OCI-LY3 (cell line): ENCODE measurements at regions not wholly inside any gene's neighbourhood (a gene's known extent, or its start where the extent isn't known, plus 50 kb on each side); places are given as distances from the start of the nearest gene placed in this dataset.
"Not testable (repeated sequence)": the region's sequence is repeated elsewhere in the genome, so short reads cannot be mapped to it uniquely, and the experiment has no call there.

Experiments
- H2AFZ ChIP-seq: fragments of 200-600, 300-600 bp; shearing (Covaris generic); 2 replicates; pipeline ENCODE4 v1.6.0; 2014; ENCODE audit warnings: antibody characterized with exemption, low read depth, low read length
- H3K27ac ChIP-seq: fragments of 200-600, 300-600 bp; sonication (generic); 2 replicates; pipeline ENCODE4 v1.5.1; 2014; ENCODE audit warnings: mild to moderate bottlenecking, low read length, moderate library complexity, mixed read lengths
- H3K27me3 ChIP-seq: fragments of 200-600, 300-600 bp; sonication (generic); 2 replicates; pipeline ENCODE4 v1.6.1; 2014; ENCODE audit warnings: low read depth, low read length, mixed read lengths
- H3K36me3 ChIP-seq: fragments of 200-600, 300-600 bp; sonication (generic); replicated peaks from 2 replicates; pipeline ENCODE3; 2014; ENCODE audit warnings: low read depth, low read length, mixed read lengths
- H3K4me1 ChIP-seq: fragments of 300-600, 200-600 bp; sonication (generic); 2 replicates; pipeline ENCODE4 v1.6.1; 2014; ENCODE audit warnings: low read length, mixed read lengths
- H3K4me2 ChIP-seq: fragments of 200-600, 300-600 bp; sonication (generic); 2 replicates; pipeline ENCODE4 v1.6.1; 2014; ENCODE audit warnings: low read length, mixed read lengths
- H3K4me3 ChIP-seq: fragments of 300-600, 200-600 bp; sonication (generic); 2 replicates; pipeline ENCODE4 v1.5.1; 2014; ENCODE audit warnings: antibody characterized with exemption, mild to moderate bottlenecking, low read length, moderate library complexity
- H3K79me2 ChIP-seq: fragments of 300-600, 200-600 bp; shearing (Covaris generic); 2 replicates; pipeline ENCODE4 v1.6.1; 2014; ENCODE audit warnings: mild to moderate bottlenecking, low read length, mixed read lengths
- H3K9ac ChIP-seq: fragments of 300-600, 200-600 bp; shearing (Covaris generic); 2 replicates; pipeline ENCODE4 v1.6.0; 2014; ENCODE audit warnings: mild to moderate bottlenecking, low read length, moderate library complexity
- H3K9me3 ChIP-seq: fragments of 200-600, 300-600 bp; shearing (Covaris generic); 2 replicates; pipeline ENCODE4 v1.6.1; 2014; ENCODE audit warnings: low read length, mixed read lengths; ENCODE audit not compliant: insufficient read depth
- H4K20me1 ChIP-seq: fragments of 200-600, 300-600 bp; sonication (generic); 2 replicates; pipeline ENCODE4 v1.6.1; 2016; ENCODE audit warnings: low read length, mixed read lengths; ENCODE audit not compliant: insufficient read depth
- EZH2phosphoT487 ChIP-seq: fragments of 200-600 bp; shearing (Covaris generic); IDR thresholded peaks from 2 replicates; pipeline ENCODE4 v1.6.1; 2018; ENCODE audit warnings: antibody characterized with exemption, mixed run types, low read depth
- TF ChIP-seq, protein P1 (sequence below): fragments of 200-600, 300-600 bp; sonication (generic); IDR thresholded peaks from 2 replicates; pipeline ENCODE4 v1.5.1; 2014; ENCODE audit warnings: antibody characterized with exemption, low read length, low read depth

DNA sequence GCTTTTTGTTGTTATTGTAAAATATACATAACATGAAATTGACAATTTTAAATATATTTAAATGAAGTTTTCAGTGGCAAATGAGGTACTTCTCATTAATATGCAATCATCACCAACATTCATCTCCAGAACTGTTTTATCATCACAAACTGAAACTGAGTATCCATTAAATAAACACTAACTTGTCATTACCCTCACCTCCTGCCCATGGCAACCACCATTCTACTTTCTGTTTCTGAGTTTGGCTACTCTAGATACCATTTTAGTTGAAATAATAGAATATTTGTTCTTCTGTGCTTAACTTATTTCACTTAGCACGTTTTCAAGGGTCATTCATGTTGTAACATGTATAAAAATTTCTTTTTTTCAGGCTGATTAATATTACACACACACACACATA, 834.3 kb downstream of the PLOD2 start:
- no peaks in the 10 kb centered on the region for H3K4me1 ChIP-seq
- no peaks in the 10 kb centered on the region for H4K20me1 ChIP-seq
- H3K27me3 ChIP-seq, result no peaks in the 10 kb centered on the region
- H3K4me2 ChIP-seq, result no peak overlapping the region
- no peak overlapping the region for H3K9ac ChIP-seq
- no peaks in the 10 kb centered on the region for H3K79me2 ChIP-seq
- H3K27ac ChIP-seq, result no peak overlapping the region
- no peak overlapping the region for H2AFZ ChIP-seq
- H3K36me3 ChIP-seq, result no peaks in the 10 kb centered on the region
- TF ChIP-seq, protein P1, sequence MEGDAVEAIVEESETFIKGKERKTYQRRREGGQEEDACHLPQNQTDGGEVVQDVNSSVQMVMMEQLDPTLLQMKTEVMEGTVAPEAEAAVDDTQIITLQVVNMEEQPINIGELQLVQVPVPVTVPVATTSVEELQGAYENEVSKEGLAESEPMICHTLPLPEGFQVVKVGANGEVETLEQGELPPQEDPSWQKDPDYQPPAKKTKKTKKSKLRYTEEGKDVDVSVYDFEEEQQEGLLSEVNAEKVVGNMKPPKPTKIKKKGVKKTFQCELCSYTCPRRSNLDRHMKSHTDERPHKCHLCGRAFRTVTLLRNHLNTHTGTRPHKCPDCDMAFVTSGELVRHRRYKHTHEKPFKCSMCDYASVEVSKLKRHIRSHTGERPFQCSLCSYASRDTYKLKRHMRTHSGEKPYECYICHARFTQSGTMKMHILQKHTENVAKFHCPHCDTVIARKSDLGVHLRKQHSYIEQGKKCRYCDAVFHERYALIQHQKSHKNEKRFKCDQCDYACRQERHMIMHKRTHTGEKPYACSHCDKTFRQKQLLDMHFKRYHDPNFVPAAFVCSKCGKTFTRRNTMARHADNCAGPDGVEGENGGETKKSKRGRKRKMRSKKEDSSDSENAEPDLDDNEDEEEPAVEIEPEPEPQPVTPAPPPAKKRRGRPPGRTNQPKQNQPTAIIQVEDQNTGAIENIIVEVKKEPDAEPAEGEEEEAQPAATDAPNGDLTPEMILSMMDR, result no peak
- no peaks in the 10 kb centered on the region for H3K9me3 ChIP-seq
- no peak overlapping the region for H3K4me3 ChIP-seq

DNA sequence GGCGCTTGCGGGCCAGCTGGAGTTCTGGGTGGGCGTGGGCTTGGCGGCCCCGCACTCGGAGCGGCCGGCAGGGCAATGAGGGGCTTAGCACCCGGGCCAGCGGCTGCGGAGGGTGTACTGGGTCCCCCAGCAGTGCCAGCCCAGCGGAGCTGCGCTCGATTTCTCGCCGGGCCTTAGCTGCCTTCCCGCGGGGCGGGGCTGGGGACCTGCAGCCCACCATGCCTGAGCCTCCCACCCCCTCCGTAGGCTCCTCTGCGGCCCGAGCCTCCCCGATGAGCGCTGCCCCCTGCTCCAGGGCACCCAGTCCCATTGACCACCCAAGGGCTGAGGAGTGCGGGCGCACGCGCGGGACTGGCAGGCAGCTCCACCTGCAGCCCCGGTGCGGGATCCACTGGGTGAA, 827.6 kb downstream of the PLOD2 start:
- not testable (repeated sequence) for H3K9me3 ChIP-seq, H3K79me2 ChIP-seq, H3K4me3 ChIP-seq, H3K4me2 ChIP-seq, H4K20me1 ChIP-seq, H3K9ac ChIP-seq, H3K27me3 ChIP-seq, H3K27ac ChIP-seq, H3K4me1 ChIP-seq, H2AFZ ChIP-seq, H3K36me3 ChIP-seq

DNA sequence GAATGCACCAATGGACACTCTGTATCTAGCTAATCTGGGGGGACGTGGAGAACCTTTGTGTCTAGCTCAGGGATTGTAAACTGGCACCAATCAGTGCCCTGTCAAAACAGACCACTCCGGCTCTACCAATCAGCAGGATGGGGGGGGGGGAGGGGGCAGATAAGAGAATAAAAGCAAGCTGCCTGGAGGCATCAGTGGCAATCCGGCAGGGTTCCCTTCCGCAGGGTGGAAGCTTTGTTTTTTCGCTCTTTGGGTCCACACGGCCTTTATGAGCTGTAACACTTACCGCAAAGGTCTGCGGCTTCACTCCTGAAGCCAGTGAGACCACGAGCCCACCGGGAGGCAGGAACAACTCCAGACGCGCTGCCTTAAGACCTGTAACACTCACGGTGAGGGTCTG, 827.1 kb downstream of the PLOD2 start:
- no peak for TF ChIP-seq EZH2phosphoT487
- TF ChIP-seq, protein P1, result no peak
- H3K4me3 ChIP-seq, result no peak overlapping the region
- H3K27me3 ChIP-seq, result no peaks in the 10 kb centered on the region
- H4K20me1 ChIP-seq, result no peaks in the 10 kb centered on the region
- H3K4me1 ChIP-seq, result no peaks in the 10 kb centered on the region
- no peak overlapping the region for H3K4me2 ChIP-seq
- H3K79me2 ChIP-seq, result no peaks in the 10 kb centered on the region
- no peaks in the 10 kb centered on the region for H3K36me3 ChIP-seq
- no peak overlapping the region for H3K9ac ChIP-seq
- H3K9me3 ChIP-seq, result no peaks in the 10 kb centered on the region
- H2AFZ ChIP-seq, result no peak overlapping the region
- no peak overlapping the region for H3K27ac ChIP-seq

DNA sequence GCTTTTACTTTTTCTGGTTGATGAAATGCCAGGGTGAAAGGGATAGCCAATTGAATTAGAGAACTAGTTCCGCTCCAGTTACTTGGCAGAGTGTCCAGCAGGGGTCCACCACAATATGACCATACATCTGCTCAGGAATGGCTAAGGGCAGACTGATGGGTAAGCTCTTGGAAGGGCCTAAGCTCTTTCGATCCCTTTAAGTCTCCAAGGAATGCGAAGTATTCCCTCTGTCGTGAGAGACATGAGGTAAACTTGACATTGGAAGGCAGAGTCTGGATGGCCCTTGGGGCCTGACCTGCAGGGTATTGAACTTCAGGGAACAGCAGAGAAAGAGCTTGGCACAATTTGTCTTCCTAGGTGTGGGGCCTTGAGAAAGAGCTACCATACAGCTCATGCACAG, 805.8 kb downstream of the PLOD2 start:
- no peaks in the 10 kb centered on the region for H3K79me2 ChIP-seq
- no peak overlapping the region for H3K9ac ChIP-seq
- H3K9me3 ChIP-seq, result 0 out of 2 replicates have a peak, but pooled peaks cover 6% of the 10 kb centered on the region
- no peak overlapping the region for H3K27ac ChIP-seq
- no peak overlapping the region for H2AFZ ChIP-seq
- no peak for TF ChIP-seq EZH2phosphoT487
- TF ChIP-seq, protein P1, result no peak
- no peaks in the 10 kb centered on the region for H3K4me1 ChIP-seq
- H3K4me3 ChIP-seq, result no peak overlapping the region
- H4K20me1 ChIP-seq, result no peaks in the 10 kb centered on the region
- no peak overlapping the region for H3K4me2 ChIP-seq
- H3K36me3 ChIP-seq, result no peaks in the 10 kb centered on the region
- no peaks in the 10 kb centered on the region for H3K27me3 ChIP-seq

DNA sequence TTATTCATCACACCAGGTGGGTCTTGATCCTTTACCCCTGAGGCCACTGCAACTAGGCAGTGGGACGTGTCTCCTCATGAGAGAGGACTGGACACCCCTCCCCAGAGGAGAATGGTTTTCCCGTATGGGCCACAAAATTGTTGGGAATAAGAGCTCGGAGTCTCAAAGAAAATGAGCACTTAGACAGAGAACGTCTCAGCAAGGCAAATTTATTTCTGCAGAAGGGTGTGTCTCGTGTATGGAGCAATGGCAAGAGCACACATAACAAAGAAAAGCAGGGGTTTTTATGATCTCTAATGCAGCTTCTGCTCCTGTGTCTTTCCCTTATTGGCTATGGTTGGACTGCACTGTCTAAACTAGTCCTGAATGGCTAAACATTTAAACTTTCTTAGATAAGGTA, 803.5 kb downstream of the PLOD2 start:
- Histone ChIP-seq H3K27me3 (no peaks in the 10 kb centered on the region), H3K27ac (no peak overlapping the region), H3K4me3 (no peak overlapping the region), H3K4me1 (no peaks in the 10 kb centered on the region), H2AFZ (no peak overlapping the region), H4K20me1 (no peaks in the 10 kb centered on the region), H3K9me3 (0 out of 2 replicates have a peak, but pooled peaks cover 6% of the 10 kb centered on the region), H3K9ac (no peak overlapping the region), H3K4me2 (no peak overlapping the region), H3K79me2 (no peaks in the 10 kb centered on the region), H3K36me3 (no peaks in the 10 kb centered on the region)
- TF ChIP-seq, protein P1, result no peak
- TF ChIP-seq EZH2phosphoT487, result no peak
